Prostate gland (tissue), 2 donors: ENCODE measurements at regions not wholly inside any gene's neighbourhood (a gene's known extent, or its start where the extent isn't known, plus 50 kb on each side); places are given as distances from the start of the nearest gene placed in this dataset.
"Not testable (repeated sequence)": the region's sequence is repeated elsewhere in the genome, so short reads cannot be mapped to it uniquely, and the experiment has no call there.

Experiments
- CTCF ChIP-seq, 4 experiments: fragments of 200-600 bp in 2 of 4; fragments of 450-650 bp in 2 of 4; sonication (generic) in 2 of 4; IDR thresholded peaks; 1 replicate in 3 of 4; 2 replicates in 1 of 4; pipeline ENCODE4 v1.5.1; 2016 to 2019; ENCODE audit warnings: antibody characterized with exemption in 4 of 4, mild to moderate bottlenecking in 2 of 4, moderate library complexity in 2 of 4
- POLR2A ChIP-seq: fragments of 450-650 bp; IDR thresholded peaks from one replicate; pipeline ENCODE4 v1.6.1; 2016; ENCODE audit warnings: antibody characterized with exemption, mild to moderate bottlenecking
- POLR2AphosphoS5 ChIP-seq: sonication (generic); formaldehyde crosslinking; IDR thresholded peaks from one replicate; pipeline ENCODE4 v1.6.1; 2017; ENCODE audit warnings: antibody characterized with exemption

GRCh38 chr10:100638969-100639368 is 103.2 kb downstream of the HIF1AN start:
- TF ChIP-seq CTCF (IDR thresholded peaks at IDR 0.05); POLR2AphosphoS5; POLR2A: not testable (repeated sequence)
